ENCODE measurements at regions not wholly inside any gene's neighbourhood (a gene's known extent, or its start where the extent isn't known, plus 50 kb on each side); places are given as distances from the start of the nearest gene placed in this dataset.
"Not testable (repeated sequence)": the region's sequence is repeated elsewhere in the genome, so short reads cannot be mapped to it uniquely, and the experiment has no call there.

DNA sequence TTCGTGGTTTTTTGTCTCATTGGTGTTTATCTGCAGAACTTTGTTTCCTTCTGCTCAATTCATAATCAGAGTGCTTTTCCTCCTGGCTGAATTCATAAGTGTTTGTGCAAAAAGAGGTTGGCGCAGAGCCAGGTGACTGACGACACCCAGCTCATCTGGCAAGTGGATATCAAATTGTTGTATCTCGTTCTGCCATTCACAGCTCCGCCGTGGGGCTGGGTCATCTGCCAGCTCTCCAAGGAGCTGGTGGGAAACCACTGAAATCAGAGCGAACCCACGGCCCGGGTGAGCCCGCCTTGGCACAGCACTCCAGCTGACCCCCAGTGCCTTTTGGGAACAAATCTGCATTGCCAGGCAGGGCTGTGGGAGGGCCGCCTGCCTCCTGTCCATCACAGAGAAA is 110.7 kb upstream of the DRD5 start:
- not testable (repeated sequence) for H3K27me3 ChIP-seq (ENCODE audit: insufficient read depth, low read length); H4K20me1 ChIP-seq (ENCODE audit: insufficient read depth, low read length); H3F3A ChIP-seq (ENCODE audit: insufficient read depth, low read length); H3K9me2 ChIP-seq (ENCODE audit: low read depth, low read length); H3K36me3 ChIP-seq (ENCODE audit: insufficient read depth, low read length); H3K9me3 ChIP-seq (ENCODE audit: low read length); H3K4me1 ChIP-seq (ENCODE audit: insufficient read depth, low read length, severe bottlenecking); H3K9ac ChIP-seq (ENCODE audit: low read length); H3K79me2 ChIP-seq (ENCODE audit: insufficient read depth, low read length); H3K4me2 ChIP-seq (ENCODE audit: low read length); H3K27ac ChIP-seq (ENCODE audit: low read depth, low read length, poor library complexity, severe bottlenecking); H3K4me3 ChIP-seq (ENCODE audit: low read depth, low read length, poor library complexity, severe bottlenecking); H2AFZ ChIP-seq (ENCODE audit: low read length)

- H3K36me3 ChIP-seq (ENCODE audit: insufficient read depth, low read length); H3K4me3 ChIP-seq (ENCODE audit: low read depth, low read length, poor library complexity, severe bottlenecking); H3K9ac ChIP-seq (ENCODE audit: low read length); H3K4me2 ChIP-seq (ENCODE audit: low read length); H3K4me1 ChIP-seq (ENCODE audit: insufficient read depth, low read length, severe bottlenecking); H3K79me2 ChIP-seq (ENCODE audit: insufficient read depth, low read length); H3K27me3 ChIP-seq (ENCODE audit: insufficient read depth, low read length); H3K9me3 ChIP-seq (ENCODE audit: low read length); H2AFZ ChIP-seq (ENCODE audit: low read length); H4K20me1 ChIP-seq (ENCODE audit: insufficient read depth, low read length); H3F3A ChIP-seq (ENCODE audit: insufficient read depth, low read length); H3K9me2 ChIP-seq (ENCODE audit: low read depth, low read length); H3K27ac ChIP-seq (ENCODE audit: low read depth, low read length, poor library complexity, severe bottlenecking): not testable (repeated sequence)
Observed at GRCh38 chr4:9677357-9677756, 104.1 kb upstream of the DRD5 start.

DNA sequence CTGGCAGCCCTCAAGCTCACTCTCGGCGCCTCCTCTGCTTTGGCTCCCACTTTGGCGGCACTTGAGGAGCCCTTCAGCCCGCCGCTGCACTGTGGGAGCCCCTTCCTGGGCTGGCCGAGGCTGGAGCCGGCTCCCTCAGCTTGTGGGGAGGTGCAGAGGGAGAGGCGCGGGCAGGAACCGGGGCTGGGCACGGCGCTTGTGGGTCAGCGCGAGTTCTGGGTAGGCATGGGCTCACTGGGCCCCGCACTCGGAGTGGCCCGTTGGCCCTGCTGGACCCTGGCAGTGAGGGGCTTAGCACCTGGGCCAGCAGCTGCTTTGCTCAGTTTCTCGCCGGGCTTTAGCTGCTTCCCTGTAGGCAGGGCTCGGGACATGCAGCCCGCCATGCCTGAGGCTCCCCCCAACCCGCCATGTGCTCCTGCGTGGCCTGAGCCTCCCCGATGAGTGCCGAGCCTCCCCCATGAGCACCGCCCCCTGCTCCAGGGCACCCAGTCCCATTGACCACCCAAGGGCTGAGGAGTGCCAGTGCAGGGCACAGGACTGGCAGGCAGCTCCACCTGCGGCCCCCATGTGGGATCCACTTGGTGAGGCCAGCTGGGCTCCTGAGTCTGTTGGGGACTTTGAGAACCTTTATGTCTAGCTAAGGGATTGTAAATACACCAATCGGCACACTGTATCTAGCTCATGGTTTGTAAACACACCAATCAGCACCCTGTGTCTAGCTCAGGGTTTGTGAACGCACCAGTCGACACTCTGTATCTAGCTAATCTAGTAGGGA is 101.5 kb upstream of the DRD5 start:
- Histone ChIP-seq H3K9ac (ENCODE audit: low read length) (no peak overlapping the region), H4K20me1 (ENCODE audit: insufficient read depth, low read length) (no peaks in the 10 kb centered on the region), H3F3A (ENCODE audit: insufficient read depth, low read length) (no peaks in the 10 kb centered on the region), H3K4me3 (ENCODE audit: low read depth, low read length, poor library complexity, severe bottlenecking) (no peak overlapping the region), H3K27ac (ENCODE audit: low read depth, low read length, poor library complexity, severe bottlenecking) (no peak overlapping the region), H3K79me2 (ENCODE audit: insufficient read depth, low read length) (no peaks in the 10 kb centered on the region), H3K4me2 (ENCODE audit: low read length) (no peak overlapping the region), H3K9me3 (ENCODE audit: low read length) (no peaks in the 10 kb centered on the region), H2AFZ (ENCODE audit: low read length) (no peak overlapping the region), H3K36me3 (ENCODE audit: insufficient read depth, low read length) (no peaks in the 10 kb centered on the region), H3K27me3 (ENCODE audit: insufficient read depth, low read length) (no peaks in the 10 kb centered on the region), H3K9me2 (ENCODE audit: low read depth, low read length) (no peaks in the 10 kb centered on the region), H3K4me1 (ENCODE audit: insufficient read depth, low read length, severe bottlenecking) (no peaks in the 10 kb centered on the region)
- no peak for TF ChIP-seq EZH2 (IDR thresholded peaks at IDR 0.05; ENCODE audit: borderline replicate concordance, low read length)
- TF ChIP-seq CTCF (IDR thresholded peaks at IDR 0.05; ENCODE audit: low read length) = no peak

DNA sequence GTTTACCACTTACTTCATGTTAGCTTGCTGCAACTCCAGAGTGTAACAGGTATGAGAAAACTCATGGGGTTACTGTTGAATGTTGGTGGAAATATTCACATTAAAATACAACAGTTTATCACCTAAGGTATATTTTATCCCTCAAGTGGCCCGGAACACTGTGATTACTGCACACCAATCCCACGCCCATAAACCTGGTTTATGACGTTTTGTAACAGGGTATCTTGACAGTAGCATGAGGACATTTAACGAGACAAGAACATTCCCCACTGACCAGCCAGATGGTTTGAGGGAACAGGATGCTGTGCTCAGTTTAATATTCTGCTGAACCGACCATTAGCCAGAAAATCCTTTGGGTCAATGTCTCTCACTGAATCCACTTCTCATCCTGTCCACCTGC is 98.3 kb upstream of the DRD5 start:
- not testable (repeated sequence) for H3K4me3 ChIP-seq (ENCODE audit: low read depth, low read length, poor library complexity, severe bottlenecking); H3K79me2 ChIP-seq (ENCODE audit: insufficient read depth, low read length)

GRCh38 chr4:9685016-9685415 is 96.4 kb upstream of the DRD5 start:
- not testable (repeated sequence) for H3K36me3 ChIP-seq (ENCODE audit: insufficient read depth, low read length); H3K9me2 ChIP-seq (ENCODE audit: low read depth, low read length); H3K27ac ChIP-seq (ENCODE audit: low read depth, low read length, poor library complexity, severe bottlenecking); H3K4me3 ChIP-seq (ENCODE audit: low read depth, low read length, poor library complexity, severe bottlenecking); H3K27me3 ChIP-seq (ENCODE audit: insufficient read depth, low read length); H4K20me1 ChIP-seq (ENCODE audit: insufficient read depth, low read length); H3K4me1 ChIP-seq (ENCODE audit: insufficient read depth, low read length, severe bottlenecking); H3K9me3 ChIP-seq (ENCODE audit: low read length); H3K4me2 ChIP-seq (ENCODE audit: low read length); H3K9ac ChIP-seq (ENCODE audit: low read length); H3K79me2 ChIP-seq (ENCODE audit: insufficient read depth, low read length); H3F3A ChIP-seq (ENCODE audit: insufficient read depth, low read length); H2AFZ ChIP-seq (ENCODE audit: low read length)

More for the DNA sequence above, 98.3 kb upstream of the DRD5 start:
- H3K27me3 ChIP-seq (ENCODE audit: insufficient read depth, low read length); H3K9me3 ChIP-seq (ENCODE audit: low read length); H3K36me3 ChIP-seq (ENCODE audit: insufficient read depth, low read length); H3K4me1 ChIP-seq (ENCODE audit: insufficient read depth, low read length, severe bottlenecking); H2AFZ ChIP-seq (ENCODE audit: low read length); H3F3A ChIP-seq (ENCODE audit: insufficient read depth, low read length); H4K20me1 ChIP-seq (ENCODE audit: insufficient read depth, low read length); H3K27ac ChIP-seq (ENCODE audit: low read depth, low read length, poor library complexity, severe bottlenecking); H3K9me2 ChIP-seq (ENCODE audit: low read depth, low read length); H3K4me2 ChIP-seq (ENCODE audit: low read length); H3K9ac ChIP-seq (ENCODE audit: low read length): not testable (repeated sequence)

Measured in OCI-LY1 (cell line).